GM19099 (cell line): ENCODE measurements at regions not wholly inside any gene's neighbourhood (a gene's known extent, or its start where the extent isn't known, plus 50 kb on each side); places are given as distances from the start of the nearest gene placed in this dataset.

ENCODE experiments used
- POLR2A ChIP-seq: IDR thresholded peaks from 3 replicates; pipeline ENCODE4 v1.6.1; 2011; ENCODE audit warnings: low read depth; ENCODE audit not compliant: insufficient read length; ENCODE audit errors: extremely low read depth

GRCh38 chr11:8807544-8808225, 103.3 kb upstream of the AKIP1 start:
- TF ChIP-seq POLR2A, result no peak

- no peak for TF ChIP-seq POLR2A
Measured at GRCh38 chr11:8808226-8808585, 102.8 kb upstream of the AKIP1 start.

- no peak for TF ChIP-seq POLR2A
Measured at GRCh38 chr11:8809241-8809938, 101.6 kb upstream of the AKIP1 start.

DNA sequence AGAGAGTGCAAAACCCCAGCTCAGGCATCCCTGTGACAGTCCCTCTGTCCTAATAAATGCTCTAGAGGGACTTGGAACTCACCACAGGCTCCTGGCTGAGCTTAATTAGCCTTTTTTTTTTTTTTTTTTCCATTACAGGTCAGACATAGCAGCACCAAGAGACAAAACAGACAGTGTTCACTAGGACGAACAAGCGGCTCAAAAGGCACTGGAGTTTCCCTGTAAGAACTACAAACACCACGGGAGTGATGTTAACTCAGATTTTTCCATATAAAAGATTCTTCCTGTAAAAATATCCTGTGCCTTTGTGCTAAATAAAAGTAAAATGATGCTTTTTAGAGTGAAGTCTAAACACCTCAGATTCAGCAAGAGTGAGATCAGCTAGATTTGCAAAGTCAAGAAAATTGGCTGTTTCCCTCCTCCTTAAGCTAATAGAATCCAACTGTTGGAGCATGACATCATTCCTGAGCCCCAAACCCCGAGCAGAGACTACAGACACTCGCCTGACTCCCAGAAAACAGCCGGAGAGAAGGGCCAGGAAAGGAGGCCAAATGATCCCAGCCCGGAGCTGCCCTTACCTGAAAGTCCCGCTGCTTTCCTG, 101.0 kb upstream of the AKIP1 start:
- no peak for TF ChIP-seq POLR2A

DNA sequence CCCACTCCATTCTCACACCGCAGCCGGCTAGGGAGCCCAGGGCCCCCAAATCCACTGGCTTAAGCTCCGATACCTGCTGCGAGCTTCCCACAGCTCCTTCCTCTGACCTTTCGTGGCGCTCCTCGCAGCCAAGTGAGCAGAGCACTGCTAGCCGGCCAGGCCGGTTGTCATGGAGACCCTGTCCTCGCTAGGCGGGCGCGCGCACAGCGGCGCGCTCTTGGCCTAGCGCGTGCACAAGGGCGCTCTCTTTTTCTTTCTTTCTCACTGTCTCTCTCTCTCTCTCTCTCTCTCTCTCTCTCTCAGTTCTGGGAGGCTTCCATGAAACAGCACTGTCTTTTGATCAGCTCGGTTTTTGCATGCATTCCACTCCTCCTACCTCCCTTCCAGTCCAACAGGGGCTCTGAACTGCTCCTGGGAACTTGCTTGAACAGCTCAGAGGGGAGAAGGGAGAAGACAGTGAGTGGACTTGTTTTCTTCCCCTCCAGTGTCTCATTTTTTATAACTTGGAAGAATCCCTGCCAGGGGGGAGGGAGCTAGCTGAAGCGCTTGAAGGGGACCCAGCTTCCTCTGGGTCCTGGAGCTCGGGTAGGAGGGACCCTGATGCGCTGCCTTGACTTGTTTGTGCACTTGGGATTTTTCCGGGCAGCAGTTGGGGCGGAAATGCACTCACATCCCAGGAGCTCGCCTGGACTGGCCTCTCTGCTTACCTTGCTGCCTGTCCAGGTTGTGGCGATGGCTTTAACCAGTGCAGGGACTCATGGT, 100.3 kb upstream of the AKIP1 start:
- no peak for TF ChIP-seq POLR2A

- TF ChIP-seq POLR2A, result no peak
Measured at GRCh38 chr11:8811571-8811970, 99.4 kb upstream of the AKIP1 start.

- TF ChIP-seq POLR2A, result no peak
Measured at GRCh38 chr11:8812438-8812837, 98.6 kb upstream of the AKIP1 start.

- no peak for TF ChIP-seq POLR2A
Measured at GRCh38 chr11:8813658-8814057, 97.3 kb upstream of the AKIP1 start.

- TF ChIP-seq POLR2A, result no peak
Measured at GRCh38 chr11:8814209-8814922, 96.6 kb upstream of the AKIP1 start.

GRCh38 chr11:8814923-8815240, 96.1 kb upstream of the AKIP1 start:
- no peak for TF ChIP-seq POLR2A

DNA sequence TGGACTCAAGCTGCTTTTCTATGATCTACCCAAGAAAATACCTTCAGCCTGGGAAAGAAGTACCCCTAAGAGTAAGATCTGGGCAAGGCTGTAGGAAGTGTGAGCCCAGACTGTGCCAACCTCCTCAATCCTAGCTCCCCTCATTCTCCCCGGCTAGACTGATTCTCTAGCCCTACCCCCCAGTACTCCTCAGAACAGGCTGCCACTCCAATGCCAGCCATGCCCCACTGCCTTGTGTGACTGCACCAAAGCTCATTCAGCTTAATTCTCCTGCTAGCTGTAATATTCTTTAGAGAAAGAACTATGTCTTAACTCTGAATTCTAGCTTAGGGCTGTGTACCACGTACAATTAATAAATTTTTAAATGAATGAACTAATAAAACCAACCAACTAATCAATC, 92.6 kb upstream of the AKIP1 start:
- no peak for TF ChIP-seq POLR2A

GRCh38 chr11:8820401-8820800, 90.6 kb upstream of the AKIP1 start:
- TF ChIP-seq POLR2A, result no peak

DNA sequence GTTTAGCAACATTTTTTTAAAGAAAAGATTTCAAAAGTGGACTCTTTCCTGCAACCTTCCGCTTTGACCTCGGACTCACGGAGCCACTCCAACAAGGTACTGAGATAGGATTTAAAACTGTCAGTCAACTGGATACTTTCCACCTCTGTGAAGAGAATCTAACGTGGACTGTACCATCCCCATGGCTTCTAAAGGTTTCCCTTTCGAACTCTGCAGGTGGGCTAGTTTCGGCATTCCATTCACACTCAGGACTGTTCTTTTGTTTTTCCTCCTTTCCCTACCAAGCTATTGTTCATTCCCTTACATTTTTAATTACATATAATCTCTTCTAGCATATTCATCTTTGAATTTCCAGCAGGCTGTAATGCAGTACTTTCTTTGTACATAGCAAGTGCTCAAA, 88.5 kb upstream of the AKIP1 start:
- no peak for TF ChIP-seq POLR2A

GRCh38 chr11:8823174-8823742, 87.7 kb upstream of the AKIP1 start:
- TF ChIP-seq POLR2A, result no peak
